Heart right ventricle (tissue), 16 donors: ENCODE measurements at regions not wholly inside any gene's neighbourhood (a gene's known extent, or its start where the extent isn't known, plus 50 kb on each side); places are given as distances from the start of the nearest gene placed in this dataset.

ENCODE experiments used
- ATAC-seq, 8 donors: fragments of 200-7000 bp; cut with Tn5 transposase; one replicate each; pipeline ENCODE4 v1.9.1; 2020; ENCODE audit warnings: mild to moderate bottlenecking in 8 of 8, moderate library complexity in 8 of 8, moderate number of reproducible peaks in 1 of 8
- DNase-seq, 2 donors: peaks; one replicate each; pipeline ENCODE4 v3.0.0-alpha.2; 2020
- H3K27ac ChIP-seq, 10 donors: fragments of 200-600 bp; sonication (generic) in 2 of 10; one replicate each; pipeline versions ENCODE4 v1.5.0 to v1.8.0; 2020 to 2022; ENCODE audit warnings: mild to moderate bottlenecking in 3 of 10
- H3K27me3 ChIP-seq, 7 donors: fragments of 200-600 bp; one replicate each; pipeline ENCODE4 v1.8.0; 2021 to 2022; ENCODE audit warnings: mild to moderate bottlenecking in 2 of 7
- H3K36me3 ChIP-seq, 9 donors: fragments of 200-600 bp; sonication (generic) in 1 of 9; one replicate each; pipeline versions ENCODE4 v1.5.0 to v1.8.0; 2020 to 2022; ENCODE audit warnings: mild to moderate bottlenecking in 2 of 9
- H3K4me1 ChIP-seq, 9 donors: fragments of 200-600 bp; sonication (generic) in 1 of 9; one replicate each; pipeline versions ENCODE4 v1.5.0 to v1.8.0; 2020 to 2022; ENCODE audit warnings: mild to moderate bottlenecking in 4 of 9
- H3K4me3 ChIP-seq, 10 donors: fragments of 200-600 bp; sonication (generic) in 2 of 10; one replicate each; pipeline versions ENCODE4 v1.5.0 to v1.8.0; 2020 to 2022; ENCODE audit warnings: mild to moderate bottlenecking in 7 of 10, moderate library complexity in 2 of 10
- H3K9me3 ChIP-seq, 11 donors: fragments of 200-600 bp in 10 of 11; sonication (generic) in 2 of 11; one replicate each; pipeline versions ENCODE4 v1.5.0 to v1.8.0; 2013 to 2022; ENCODE audit warnings: mild to moderate bottlenecking in 2 of 11, control low read depth in 1 of 11, moderate library complexity in 1 of 11
- CTCF ChIP-seq, 9 donors: fragments of 200-600 bp; sonication (generic) in 2 of 9; IDR thresholded peaks; one replicate each; pipeline versions ENCODE4 v1.5.0 to v1.8.0; 2021 to 2022; ENCODE audit warnings: antibody characterized with exemption in 9 of 9, mild to moderate bottlenecking in 5 of 9, moderate library complexity in 1 of 9
- WGBS, 2 donors: extraction: QIAGEN DNeasy Blood & Tissue Kit; methylation state at CpG; one replicate each; pipeline ENCODE4 v1.1.7; 2013; ENCODE audit warnings: inconsistent platforms in 1 of 2; 5-methylcytosine and 5-hydroxymethylcytosine counted together
- intact Hi-C, 10 donors: fragments of 100-400 bp; cut with DNase I; formaldehyde crosslinking; loops; one replicate each; pipeline versions ENCODE4 v1.11.1 to v1.14.2; 2022
- donor health status: Arrhythmogenic right ventricular cardiomyopathy.
- donor health status: ischemic (EF 13 %, LVEDD 7.1; RV severe dilation, severe dysfunction).
- donor health status: healthy with polysubstance abuse.
- donor health status: DM: no; HTN: yes; CAD: no.
- donor health status: DM: no; HTN: no; CAD: no.
- donor health status: ischemic (EF 25% LVEDD 6.9; RV normal size, moderate dysfunction).
- donor health status: ischemic (EF 25% LVEDD 5.7; RV mildly dilated, moderate dysfunction).
- donor health status: healthy.
- donor health status: DM: yes; HTN: yes; CAD: no.
- donor health status: Ischemic cardiomyopathy.
- donor health status: ischemic (EF 35%, LVEDD 5.7; RV mildly dilated, moderate dysfunction).
- donor health status: nonischemic (EF 11% LVEDD 7.7; RV severe dilation, severe dysfunction).
- donor health status: DM: yes; HTN: yes; CAD: no.
- donor health status: PGD.
- donor health status: ischemic (EF 29% LVEDD 5.4; RV normal size, mild dysfunction).
- donor health status: nonischemic (EF 23%, LVEDD 6.1; RV moderate dilation, normal function).

DNA sequence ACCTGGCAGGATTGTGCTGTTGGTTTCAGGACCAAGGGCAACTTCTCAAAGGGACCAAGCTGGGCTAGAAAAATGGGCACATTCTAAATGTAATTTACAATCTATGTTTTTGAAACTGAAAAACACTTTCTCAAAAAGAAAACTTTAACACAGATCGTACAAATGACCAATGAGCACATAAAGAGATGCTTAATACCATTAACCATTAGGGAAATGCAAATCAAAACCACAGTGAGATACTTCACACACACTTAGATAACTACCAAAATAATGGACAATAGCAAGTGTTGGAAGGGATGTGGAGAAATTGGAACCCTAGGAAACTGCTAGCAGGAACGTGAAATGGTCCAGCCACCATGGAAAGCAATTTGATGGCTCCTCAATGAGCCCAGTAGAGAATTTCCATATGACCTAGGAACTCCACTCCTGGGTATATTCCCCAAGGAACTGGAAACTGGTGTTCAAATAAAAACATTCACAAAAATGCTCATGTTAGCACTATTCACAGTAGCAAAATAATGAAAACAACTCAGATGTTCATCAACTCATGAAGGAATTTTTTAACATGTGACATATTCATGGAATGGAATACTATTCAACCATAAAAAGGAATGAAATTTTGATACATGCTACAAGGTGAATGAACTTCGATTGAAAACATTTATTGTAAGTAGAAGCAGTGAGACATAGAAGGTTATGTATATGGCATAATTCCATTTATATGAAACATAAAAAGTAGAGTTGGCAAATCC, 288.3 kb upstream of the NR2F2 start:
- H3K36me3 ChIP-seq, result no peaks in the 10 kb centered on the region
- ATAC-seq (no peak), DNase-seq (no peak)
- intact Hi-C loops, result no loop called here
- TF ChIP-seq CTCF (IDR thresholded peaks at IDR 0.05), result no peak
- H3K27me3 ChIP-seq, result peaks cover 0 to 14% (median 0%) of the 10 kb centered on the region in 7 donors
- WGBS, 2 donors, result 83 to 87% methylated on average over 3 of the region's 3 CpGs
- H3K9me3 ChIP-seq, result no peaks in the 10 kb centered on the region
- peaks cover 3 to 28% (median 9%) of the 10 kb centered on the region in 9 donors for H3K4me1 ChIP-seq
- no peak overlapping the region for H3K27ac ChIP-seq
- H3K4me3 ChIP-seq, result no peak overlapping the region

DNA sequence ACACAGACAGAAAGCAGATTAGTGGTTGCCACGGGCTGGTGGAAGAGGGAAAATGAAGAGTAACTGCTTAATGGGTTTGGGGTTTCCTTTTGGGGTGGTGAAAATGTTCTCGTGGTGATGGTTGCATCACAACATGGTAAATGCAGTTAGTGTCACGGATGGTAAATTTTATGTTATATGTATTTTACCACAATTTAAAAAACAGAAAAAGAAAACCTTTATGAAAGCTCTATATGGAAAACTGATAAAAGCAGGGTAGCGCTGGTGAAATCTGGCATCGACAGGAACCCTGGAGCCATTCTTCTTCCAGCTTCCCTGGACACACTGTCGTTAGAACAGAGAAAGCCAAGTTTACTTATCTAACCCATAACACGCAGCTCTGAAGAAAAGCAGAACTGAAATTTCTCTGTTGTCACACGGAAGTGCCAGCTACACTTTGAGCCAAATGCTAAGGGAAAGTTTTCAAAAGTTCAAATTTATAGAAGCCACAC, 287.7 kb upstream of the NR2F2 start:
- Histone ChIP-seq H3K4me1 (peaks cover 6 to 34% (median 15%) of the 10 kb centered on the region in 9 donors), H3K27ac (no peak overlapping the region), H3K4me3 (no peak overlapping the region), H3K27me3 (peaks cover 0 to 11% (median 0%) of the 10 kb centered on the region in 7 donors), H3K36me3 (no peaks in the 10 kb centered on the region), H3K9me3 (no peaks in the 10 kb centered on the region)
- peak in 3 of 8 donors; percentile 38 to 47 (median 39) for ATAC-seq
- DNase-seq, result no peak
- intact Hi-C loops, result no loop called here
- no peak for TF ChIP-seq CTCF (IDR thresholded peaks at IDR 0.05)
- WGBS, 2 donors, result 39 to 47% methylated on average over 8 of the region's 8 CpGs

GRCh38 chr15:96043591-96044171, 286.8 kb upstream of the NR2F2 start:
- no peak overlapping the region for H3K4me3 ChIP-seq
- H3K36me3 ChIP-seq, result no peaks in the 10 kb centered on the region
- H3K4me1 ChIP-seq, result peaks cover 6 to 39% (median 22%) of the 10 kb centered on the region in 9 donors
- ATAC-seq, result no peak
- TF ChIP-seq CTCF (IDR thresholded peaks at IDR 0.05), result no peak
- no peak for DNase-seq
- peaks cover 0 to 2% (median 0%) of the 10 kb centered on the region in 11 donors for H3K9me3 ChIP-seq
- peaks cover 0 to 2% (median 0%) of the 10 kb centered on the region in 7 donors for H3K27me3 ChIP-seq
- no peak overlapping the region for H3K27ac ChIP-seq
- whole genome bisulfite sequencing, 2 donors, result 86 to 87% methylated on average over 7 of the region's 7 CpGs
- intact Hi-C loops, result no loop called here

- intact Hi-C loops, result no loop called here
- TF ChIP-seq CTCF (IDR thresholded peaks at IDR 0.05), result no peak
- Histone ChIP-seq H3K4me1 (peaks cover 6 to 39% (median 23%) of the 10 kb centered on the region in 9 donors), H3K27ac (peak overlapping the region in 8 of 10 donors; percentile 25 to 76 (median 57)), H3K9me3 (peaks cover 0 to 6% (median 0%) of the 10 kb centered on the region in 11 donors), H3K27me3 (peaks cover 0 to 6% (median 0%) of the 10 kb centered on the region in 7 donors), H3K4me3 (peak overlapping the region in 1 of 10 donors; percentile 17), H3K36me3 (no peaks in the 10 kb centered on the region)
- DNase-seq (no peak), ATAC-seq (no peak)
- WGBS, 2 donors, result 79 to 82% methylated on average over 5 of the region's 5 CpGs
Measured at GRCh38 chr15:96046620-96047240, 283.8 kb upstream of the NR2F2 start.
